IPS DF 4.7 (cell line): ENCODE measurements at regions not wholly inside any gene's neighbourhood (a gene's known extent, or its start where the extent isn't known, plus 50 kb on each side); places are given as distances from the start of the nearest gene placed in this dataset.

ENCODE experiments used
- DNase-seq: peaks from one replicate; pipeline ENCODE4 v3.0.0-alpha.2; 2013; ENCODE audit warnings: low spot score; ENCODE audit errors: extremely low read depth

GRCh38 chr5:173468821-173469251 lies 140.6 kb upstream of the STC2 start:
- DNase-seq: no peak

- DNase-seq: no peak
These were observed 138.0 kb upstream of the STC2 start for GRCh38 chr5:173466227-173466626.

- DNase-seq: no peak
These were observed 136.6 kb upstream of the STC2 start for GRCh38 chr5:173464813-173465212.

- no peak for DNase-seq
These were observed 135.0 kb upstream of the STC2 start for GRCh38 chr5:173463207-173463606.

- DNase-seq: no peak
These were observed 130.8 kb upstream of the STC2 start for GRCh38 chr5:173458828-173459609.

- no peak for DNase-seq
These were observed 129.3 kb upstream of the STC2 start for GRCh38 chr5:173457482-173457881.

- no peak for DNase-seq
These were observed 128.5 kb upstream of the STC2 start for GRCh38 chr5:173456751-173457171.

GRCh38 chr5:173456181-173456580 lies 128.0 kb upstream of the STC2 start:
- DNase-seq: no peak

- no peak for DNase-seq
These were observed 127.4 kb upstream of the STC2 start for GRCh38 chr5:173455599-173455957.

- DNase-seq: no peak
These were observed 126.8 kb upstream of the STC2 start for GRCh38 chr5:173454736-173455598.

GRCh38 chr5:173454361-173454735 lies 126.1 kb upstream of the STC2 start:
- no peak for DNase-seq

GRCh38 chr5:173453167-173453566 lies 125.0 kb upstream of the STC2 start:
- DNase-seq: no peak

- no peak for DNase-seq
These were observed 124.1 kb upstream of the STC2 start for GRCh38 chr5:173452119-173452905.

GRCh38 chr5:173451651-173452050 lies 123.4 kb upstream of the STC2 start:
- DNase-seq: no peak

- DNase-seq: peak; percentile 41
These were observed 122.8 kb upstream of the STC2 start for GRCh38 chr5:173451031-173451430.

- DNase-seq: no peak
These were observed 122.0 kb upstream of the STC2 start for GRCh38 chr5:173450188-173450587.

- DNase-seq: no peak
These were observed 120.6 kb upstream of the STC2 start for GRCh38 chr5:173448856-173449255.

- no peak for DNase-seq
These were observed 115.8 kb upstream of the STC2 start for GRCh38 chr5:173443971-173444370.

GRCh38 chr5:173441053-173441628 lies 112.9 kb upstream of the STC2 start:
- no peak for DNase-seq

- no peak for DNase-seq
These were observed 110.7 kb upstream of the STC2 start for GRCh38 chr5:173438951-173439350.

- no peak for DNase-seq
These were observed 107.2 kb upstream of the STC2 start for GRCh38 chr5:173435447-173435846.
